ENCODE measurements at regions not wholly inside any gene's neighbourhood (a gene's known extent, or its start where the extent isn't known, plus 50 kb on each side); places are given as distances from the start of the nearest gene placed in this dataset.

DNA sequence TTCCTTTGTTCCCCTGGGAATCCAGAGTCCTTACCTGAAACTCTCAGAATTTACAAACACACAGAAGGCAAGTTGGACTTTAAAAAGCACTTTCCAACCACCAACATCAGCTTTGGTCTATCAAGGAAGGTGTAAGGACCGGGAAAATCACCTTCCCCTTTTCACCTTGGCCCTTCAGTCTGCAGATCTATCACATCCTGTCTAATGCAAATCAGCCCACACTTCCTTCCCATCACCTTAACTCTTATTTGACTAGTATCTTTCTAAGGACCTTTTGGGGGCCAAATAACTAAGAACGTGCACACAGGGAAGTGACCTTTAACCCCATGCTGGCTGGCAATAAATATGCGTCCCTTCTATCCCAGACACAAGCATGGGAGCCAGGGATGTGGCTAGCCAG lies 320.6 kb downstream of the ARRDC4 start:
- TF ChIP-seq, protein P1, sequence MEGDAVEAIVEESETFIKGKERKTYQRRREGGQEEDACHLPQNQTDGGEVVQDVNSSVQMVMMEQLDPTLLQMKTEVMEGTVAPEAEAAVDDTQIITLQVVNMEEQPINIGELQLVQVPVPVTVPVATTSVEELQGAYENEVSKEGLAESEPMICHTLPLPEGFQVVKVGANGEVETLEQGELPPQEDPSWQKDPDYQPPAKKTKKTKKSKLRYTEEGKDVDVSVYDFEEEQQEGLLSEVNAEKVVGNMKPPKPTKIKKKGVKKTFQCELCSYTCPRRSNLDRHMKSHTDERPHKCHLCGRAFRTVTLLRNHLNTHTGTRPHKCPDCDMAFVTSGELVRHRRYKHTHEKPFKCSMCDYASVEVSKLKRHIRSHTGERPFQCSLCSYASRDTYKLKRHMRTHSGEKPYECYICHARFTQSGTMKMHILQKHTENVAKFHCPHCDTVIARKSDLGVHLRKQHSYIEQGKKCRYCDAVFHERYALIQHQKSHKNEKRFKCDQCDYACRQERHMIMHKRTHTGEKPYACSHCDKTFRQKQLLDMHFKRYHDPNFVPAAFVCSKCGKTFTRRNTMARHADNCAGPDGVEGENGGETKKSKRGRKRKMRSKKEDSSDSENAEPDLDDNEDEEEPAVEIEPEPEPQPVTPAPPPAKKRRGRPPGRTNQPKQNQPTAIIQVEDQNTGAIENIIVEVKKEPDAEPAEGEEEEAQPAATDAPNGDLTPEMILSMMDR (conservative IDR thresholded peaks at IDR 0.05; ENCODE audit: low read length) = no peak
- no peak for TF ChIP-seq EZH2phosphoT487 (IDR thresholded peaks at IDR 0.05; ENCODE audit: borderline replicate concordance)

Measured in Loucy (cell line).